Left ventricle myocardium superior (tissue), 1 donor: ENCODE measurements at regions not wholly inside any gene's neighbourhood (a gene's known extent, or its start where the extent isn't known, plus 50 kb on each side); places are given as distances from the start of the nearest gene placed in this dataset.
"Not testable (repeated sequence)": the region's sequence is repeated elsewhere in the genome, so short reads cannot be mapped to it uniquely, and the experiment has no call there.

Experiments used
- ATAC-seq: fragments of 200-7000 bp; cut with Tn5 transposase; one replicate; pipeline ENCODE4 v1.9.1; 2020; ENCODE audit warnings: mild to moderate bottlenecking, moderate library complexity
- DNase-seq: peaks from one replicate; pipeline ENCODE4 v3.0.0-alpha.2; 2020
- intact Hi-C: fragments of 100-400 bp; cut with micrococcal nuclease; formaldehyde crosslinking; loops from one replicate; pipeline ENCODE4 v1.11.0; 2022
- donor health status: DM: no; HTN: yes; CAD: no; lungs with severe emphysema.

DNA sequence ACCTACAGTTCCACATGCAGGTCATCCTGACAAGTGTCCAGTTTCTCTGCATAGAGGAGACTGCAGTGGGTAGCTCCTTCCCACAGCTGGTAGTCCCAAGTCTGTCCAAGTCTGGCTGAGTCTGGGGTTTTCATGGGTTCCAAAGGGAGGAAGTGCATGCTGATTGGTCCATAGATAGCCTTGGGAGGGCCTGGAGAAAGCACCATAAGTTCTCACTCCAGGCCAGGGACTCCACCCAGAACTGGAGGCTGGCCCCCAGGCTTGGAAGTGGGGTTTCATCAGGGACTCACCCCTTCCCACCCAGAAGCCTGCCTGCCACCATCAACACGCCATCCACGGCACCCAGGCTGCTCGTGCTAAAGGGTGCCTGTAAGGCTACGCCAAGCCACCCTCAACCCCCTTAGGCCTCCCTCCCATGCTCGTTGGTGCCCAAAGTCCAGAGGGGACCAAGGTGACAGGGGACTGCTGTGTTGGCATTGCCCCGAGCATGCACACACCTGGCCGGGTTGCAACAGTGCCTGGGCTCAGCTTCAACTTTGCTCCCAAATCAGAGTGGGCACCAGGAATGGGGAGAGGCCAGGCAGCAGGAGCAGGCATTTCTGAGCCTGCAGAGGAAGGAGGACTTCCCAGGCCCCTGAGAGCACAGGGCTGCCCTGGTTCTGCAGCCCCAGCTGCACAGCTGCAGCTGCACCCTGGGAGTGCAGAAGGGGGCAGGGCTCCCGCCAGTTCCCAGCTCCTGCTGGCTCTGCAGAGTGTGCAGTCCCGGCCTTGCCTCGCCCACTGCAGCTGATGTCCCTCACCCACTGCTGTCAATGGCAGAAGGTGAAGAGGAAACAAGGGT, 116.5 kb upstream of the MAP2 start:
- intact Hi-C loops = no loop called here
- DNase-seq = no peak
- ATAC-seq = no peak

GRCh38 chr2:209308415-209308814, 115.4 kb upstream of the MAP2 start:
- ATAC-seq (no peak), DNase-seq (no peak)
- intact Hi-C loops = no loop called here

DNA sequence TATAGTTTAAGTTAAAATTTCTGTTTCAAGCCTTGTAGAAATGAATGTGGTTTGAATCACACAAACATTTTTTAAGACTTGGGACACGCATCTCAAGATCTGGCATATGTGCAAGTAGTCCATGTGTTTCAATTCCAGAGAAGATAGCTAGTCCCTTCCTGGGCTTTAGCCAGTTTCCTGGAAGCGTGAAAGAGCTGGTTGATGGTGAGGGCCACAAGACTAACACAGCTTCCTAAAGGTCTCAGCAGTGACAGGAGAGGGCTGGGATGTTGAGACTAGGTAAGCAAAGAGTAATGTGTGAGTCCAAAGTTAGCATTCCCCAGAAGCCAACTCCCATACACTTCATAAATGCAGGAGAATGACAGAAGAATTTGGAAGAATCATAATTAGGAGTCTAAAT, 111.9 kb upstream of the MAP2 start:
- intact Hi-C loops = no loop called here
- DNase-seq (no peak), ATAC-seq (no peak)

DNA sequence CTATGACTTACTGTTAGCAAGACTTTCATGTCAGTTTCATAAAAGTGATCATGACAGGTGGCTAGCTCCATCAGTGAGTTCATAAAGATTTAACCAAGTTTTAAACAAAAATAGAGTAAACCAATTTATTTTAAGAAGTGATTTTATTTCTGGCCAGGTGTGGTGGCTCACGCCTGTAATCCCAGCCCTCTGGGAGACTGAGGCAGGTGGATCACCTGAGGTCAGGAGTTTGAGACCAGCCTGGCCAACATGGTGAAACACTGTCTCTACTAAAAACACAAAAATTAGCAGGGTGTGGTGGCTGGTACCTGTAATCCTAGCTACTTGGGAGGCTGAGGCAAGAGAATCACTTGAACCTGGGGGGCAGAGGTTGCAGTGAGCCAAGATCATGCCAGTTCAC, 111.4 kb upstream of the MAP2 start:
- ATAC-seq, intact Hi-C loops, DNase-seq: not testable (repeated sequence)

DNA sequence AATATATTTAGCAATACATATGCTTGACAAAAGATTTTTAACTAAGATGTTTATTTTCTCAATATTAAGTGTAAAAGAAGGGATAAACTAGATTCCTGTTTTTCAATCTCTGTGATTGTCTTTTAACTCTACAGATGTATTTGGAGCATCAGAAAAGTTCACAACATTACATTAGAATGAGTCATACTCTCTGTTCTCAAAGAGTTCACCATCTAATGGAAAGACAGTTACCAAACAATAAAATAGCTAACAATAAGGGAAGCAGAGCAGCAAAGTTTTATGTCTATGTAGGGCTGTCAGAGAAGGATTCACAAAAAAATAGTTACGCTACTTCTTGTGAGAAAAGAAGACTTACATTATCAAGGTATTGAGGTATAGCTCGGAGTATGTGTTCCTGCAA, 109.2 kb upstream of the MAP2 start:
- no peak for DNase-seq
- intact Hi-C loops = no loop called here
- no peak for ATAC-seq

DNA sequence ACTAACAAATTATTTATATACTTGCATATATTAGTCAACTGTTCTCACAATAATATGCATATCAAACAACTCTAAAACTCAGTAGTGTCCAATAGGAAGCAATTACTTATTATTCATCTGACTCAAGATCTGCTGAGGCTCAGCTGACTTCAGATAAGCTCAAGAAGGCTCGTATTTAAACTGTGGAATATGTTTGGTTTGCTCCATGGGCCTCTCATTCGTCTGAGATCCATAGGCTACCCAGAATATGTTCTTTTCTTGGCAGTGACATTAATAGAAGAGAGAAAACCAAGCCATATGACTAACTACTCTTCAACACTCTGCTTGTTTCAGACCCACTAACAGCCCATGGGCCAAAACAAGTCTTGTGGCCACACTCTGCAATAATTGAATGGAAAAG, 107.7 kb upstream of the MAP2 start:
- DNase-seq = no peak
- intact Hi-C loops = no loop called here
- ATAC-seq = no peak

- intact Hi-C loops = no loop called here
- ATAC-seq (no peak), DNase-seq (no peak)
Observed at GRCh38 chr2:209321076-209321475, 102.8 kb upstream of the MAP2 start.

DNA sequence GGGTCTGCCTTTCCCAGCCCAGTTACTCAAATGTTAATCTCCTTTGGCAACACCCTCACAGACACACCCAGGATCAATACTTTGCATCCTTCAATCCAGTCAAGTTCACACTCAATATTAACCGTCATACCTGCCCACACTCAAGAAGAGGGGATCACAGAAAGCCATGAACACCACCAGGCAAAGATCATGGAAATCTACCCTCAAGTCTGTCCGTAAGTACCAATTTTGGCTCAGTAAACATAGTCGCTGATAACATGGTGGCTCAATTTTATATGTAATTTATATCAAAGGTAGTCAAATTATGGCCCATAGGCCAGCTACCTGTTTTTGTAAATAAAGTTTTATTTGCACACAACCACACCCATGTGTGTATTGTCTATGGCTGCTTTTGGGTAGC, 102.3 kb upstream of the MAP2 start:
- DNase-seq (no peak), ATAC-seq (no peak)
- intact Hi-C loops = no loop called here

GRCh38 chr2:209322041-209322440, 101.8 kb upstream of the MAP2 start:
- ATAC-seq = no peak
- DNase-seq = no peak
- intact Hi-C loops = no loop called here

DNA sequence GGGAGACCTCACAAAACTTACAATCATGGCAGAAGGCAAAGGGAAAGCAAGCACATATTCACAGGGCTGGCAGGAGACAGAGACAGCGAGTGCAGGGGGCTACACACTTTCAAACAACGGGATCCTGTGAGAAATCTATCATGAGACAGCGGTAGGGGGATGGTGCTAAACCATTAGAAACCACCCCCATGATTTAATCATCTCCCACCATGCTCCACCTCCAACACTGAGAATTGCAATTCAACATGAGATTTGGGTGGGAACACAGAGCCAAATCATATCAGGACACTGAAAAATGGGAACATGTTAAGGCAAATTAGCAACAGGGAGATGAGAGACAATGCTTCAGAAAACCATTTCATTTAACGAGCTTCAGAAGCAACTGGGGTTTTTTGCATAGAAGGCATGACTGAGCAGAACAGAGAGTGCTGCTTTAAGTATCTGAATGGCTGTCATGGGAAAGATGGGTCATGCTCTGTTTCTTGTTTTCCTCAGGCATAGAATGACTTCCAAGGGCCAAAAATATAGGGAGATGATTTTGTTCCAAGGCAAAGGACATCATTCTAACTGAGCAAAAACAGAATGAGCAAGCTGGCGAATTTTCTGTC, 100.8 kb upstream of the MAP2 start:
- intact Hi-C loops = no loop called here
- no peak for ATAC-seq
- DNase-seq = no peak

DNA sequence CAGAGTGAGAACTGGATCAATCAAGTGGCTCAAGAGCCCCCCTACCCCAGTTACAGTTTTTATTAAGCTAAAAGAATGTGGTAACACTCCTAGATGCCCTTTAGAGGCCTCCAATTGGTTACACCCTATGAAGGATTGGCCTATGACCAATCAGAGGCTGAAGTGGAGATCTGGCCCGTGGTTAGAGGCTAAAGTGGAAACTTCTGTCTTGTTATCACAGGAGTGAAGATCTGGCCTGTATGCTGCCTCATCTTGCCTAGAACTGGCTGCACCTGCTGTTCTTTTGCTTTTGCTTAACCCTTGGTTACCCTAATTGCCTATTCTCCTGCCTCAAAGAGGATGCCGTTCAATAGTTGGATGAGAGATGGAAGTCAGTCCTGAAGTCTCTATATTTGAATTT, 100.1 kb upstream of the MAP2 start:
- DNase-seq (no peak), ATAC-seq (no peak)
- intact Hi-C loops = no loop called here

- no peak for ATAC-seq
- intact Hi-C loops = no loop called here
- no peak for DNase-seq
Observed at GRCh38 chr2:209324281-209324680, 99.6 kb upstream of the MAP2 start.

- intact Hi-C loops = loop anchor here (5.0 to 10.0 kb wide), 2 partner anchors 226 to 633 kb away; no protein-coding TSS in a partner anchor
- no peak for ATAC-seq
Observed at GRCh38 chr2:209331291-209331844, 92.5 kb upstream of the MAP2 start.

GRCh38 chr2:209334188-209335017, 89.4 kb upstream of the MAP2 start:
- ATAC-seq (peak; percentile 47), DNase-seq (peak; percentile 46)
- intact Hi-C loops = loop anchor here (5.0 to 10.0 kb wide), 2 partner anchors 223 to 630 kb away; no protein-coding TSS in a partner anchor

More at GRCh38 chr2:209331291-209331844, 92.5 kb upstream of the MAP2 start:
- no peak for DNase-seq

GRCh38 chr2:209340522-209340921, 83.3 kb upstream of the MAP2 start:
- ATAC-seq (no peak), DNase-seq (no peak)
- intact Hi-C loops = no loop called here

DNA sequence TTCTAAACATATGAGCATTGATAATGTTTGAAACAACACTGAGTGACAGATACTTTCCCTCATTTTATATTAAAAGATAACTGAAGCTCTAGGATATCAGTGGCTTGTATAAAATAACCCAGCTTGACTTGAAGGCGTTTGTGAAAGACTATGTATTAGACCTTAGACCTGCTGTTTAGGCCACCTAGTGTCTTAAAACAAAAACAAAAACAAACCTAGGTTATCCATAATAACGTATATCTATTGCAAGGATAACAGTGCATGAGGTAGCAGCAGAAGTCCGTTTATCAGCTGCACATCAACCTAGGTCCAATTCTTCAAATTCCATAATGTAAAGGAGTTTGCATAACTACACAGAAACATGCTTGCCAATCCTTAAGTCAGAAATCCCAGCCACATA, 79.5 kb upstream of the MAP2 start:
- intact Hi-C loops = no loop called here
- DNase-seq (no peak), ATAC-seq (no peak)

DNA sequence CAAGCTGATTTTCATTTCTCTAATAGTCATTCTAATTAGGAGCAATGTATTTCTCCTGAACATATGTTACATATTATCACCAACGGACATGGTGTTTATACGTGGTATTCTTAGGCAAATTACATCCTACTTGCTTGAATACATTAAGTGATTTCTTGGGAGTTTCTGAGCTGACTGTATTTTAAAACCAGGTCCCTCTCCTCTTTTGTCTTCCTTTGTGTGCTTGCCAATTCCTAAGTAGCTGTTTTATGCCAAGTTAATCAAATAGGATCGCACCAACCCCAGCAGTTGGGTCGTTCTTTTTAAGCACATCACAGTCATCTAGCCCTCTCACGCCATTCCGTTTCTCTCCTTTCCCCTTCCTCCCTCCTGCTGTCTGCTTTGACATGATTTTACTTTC, 75.4 kb upstream of the MAP2 start:
- ATAC-seq = no peak
- DNase-seq = no peak
- intact Hi-C loops = no loop called here

GRCh38 chr2:209351636-209352035, 72.2 kb upstream of the MAP2 start:
- no peak for ATAC-seq

GRCh38 chr2:209358992-209359391, 64.9 kb upstream of the MAP2 start:
- intact Hi-C loops = no loop called here
- ATAC-seq (peak; percentile 80), DNase-seq (no peak)

More at GRCh38 chr2:209351636-209352035, 72.2 kb upstream of the MAP2 start:
- no peak for DNase-seq
- intact Hi-C loops = no loop called here
